GM23248 (cell line): ENCODE measurements at regions not wholly inside any gene's neighbourhood (a gene's known extent, or its start where the extent isn't known, plus 50 kb on each side); places are given as distances from the start of the nearest gene placed in this dataset.
"Not testable (repeated sequence)": the region's sequence is repeated elsewhere in the genome, so short reads cannot be mapped to it uniquely, and the experiment has no call there.

Experiments used
- EZH2 ChIP-seq: fragments of 200-600 bp; sonication (generic); IDR thresholded peaks from 2 replicates; pipeline ENCODE4 v1.6.1; 2018; ENCODE audit warnings: antibody characterized with exemption, mild to moderate bottlenecking; ENCODE audit not compliant: insufficient read depth, poor library complexity, severe bottlenecking
- EZH2phosphoT487 ChIP-seq: fragments of 200-600 bp; sonication (generic); IDR thresholded peaks from 2 replicates; pipeline ENCODE4 v1.6.1; 2018; ENCODE audit warnings: antibody characterized with exemption, moderate library complexity, mild to moderate bottlenecking, low read depth; ENCODE audit not compliant: insufficient read depth

DNA sequence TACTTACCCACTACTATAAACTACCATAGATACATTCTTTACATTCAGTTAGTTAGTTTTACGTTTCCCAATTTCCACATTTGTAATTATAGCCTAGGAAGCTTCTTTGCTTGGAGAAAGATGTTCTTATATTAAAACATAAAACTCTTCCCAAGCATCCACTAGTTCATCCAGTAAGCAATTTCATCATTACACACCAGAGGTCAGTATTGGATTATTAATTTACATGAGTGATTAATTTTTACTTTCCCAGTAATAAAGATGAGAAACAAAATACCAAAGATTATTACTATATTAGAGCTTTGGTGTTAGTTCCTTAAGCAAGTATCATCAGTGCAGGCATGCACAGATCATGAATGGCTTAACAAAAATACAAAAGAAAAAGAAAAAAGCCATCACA lies 518.4 kb downstream of the TUBA3C start:
- not testable (repeated sequence) for TF ChIP-seq EZH2, EZH2phosphoT487
